ENCODE measurements at regions not wholly inside any gene's neighbourhood (a gene's known extent, or its start where the extent isn't known, plus 50 kb on each side); places are given as distances from the start of the nearest gene placed in this dataset.

- no peak for TF ChIP-seq CTCF (conservative IDR thresholded peaks at IDR 0.05; ENCODE audit: low read depth in 2 of 2)
- TF ChIP-seq EZH2phosphoT487 (IDR thresholded peaks at IDR 0.05; ENCODE audit: unreplicated experiment), result no peak
- no peak for TF ChIP-seq STAT1 (IDR thresholded peaks at IDR 0.05; ENCODE audit: unreplicated experiment)
Observed at GRCh38 chr13:97724450-97724849, 229.0 kb upstream of the IPO5 start (continued).

- H3K79me2 ChIP-seq (replicated peaks; ENCODE audit: insufficient read depth), result no peaks in the 10 kb centered on the region
- H3K36me3 Mint-ChIP-seq (ENCODE audit: low read depth), result peaks cover 8% of the 10 kb centered on the region; the same call in 2 of the 3 replicates
- H3K9me3 Mint-ChIP-seq, result peaks cover 22% of the 10 kb centered on the region
- no peaks in the 10 kb centered on the region for H3F3A ChIP-seq (replicated peaks; ENCODE audit: low read depth)
- H3K9me2 ChIP-seq (ENCODE audit: insufficient read depth), result 0 out of 2 replicates have a peak, but pooled peaks cover 3% of the 10 kb centered on the region
- no peak overlapping the region for H3K4me3 ChIP-seq
- H3K4me3 Mint-ChIP-seq, result no peak overlapping the region
- no peaks in the 10 kb centered on the region for H4K20me1 ChIP-seq (replicated peaks; ENCODE audit: insufficient read depth)
- H3K4me1 Mint-ChIP-seq, result no peaks in the 10 kb centered on the region
- peaks cover 6% of the 10 kb centered on the region for H3K27me3 Mint-ChIP-seq (ENCODE audit: insufficient read depth, low read depth, poor library complexity)
- H3K27me3 ChIP-seq (ENCODE audit: insufficient read depth), result no peaks in the 10 kb centered on the region
- no peak overlapping the region for H3K27ac ChIP-seq (ENCODE audit: low read depth)
- H3K4me1 ChIP-seq (ENCODE audit: insufficient read depth), result no peaks in the 10 kb centered on the region
- H2AFZ ChIP-seq, result no peak overlapping the region
- no peak overlapping the region for H3K27ac Mint-ChIP-seq
- no peak for ATAC-seq
- no peak for DNase-seq (ENCODE audit: low spot score)
- H3K4me2 ChIP-seq, result no peak overlapping the region
- no peaks in the 10 kb centered on the region for H3K36me3 ChIP-seq (ENCODE audit: insufficient read depth)
- TF ChIP-seq EZH2 (IDR thresholded peaks at IDR 0.05; ENCODE audit: low read depth, unreplicated experiment), result no peak
- no peak for TF ChIP-seq ETS1 (IDR thresholded peaks at IDR 0.05)
- no peak for TF ChIP-seq JUNB (IDR thresholded peaks at IDR 0.05; ENCODE audit: unreplicated experiment)
- no peak for TF ChIP-seq STAT1 (IDR thresholded peaks at IDR 0.05; ENCODE audit: unreplicated experiment)
- TF ChIP-seq ZNF114 (CRISPR knock-in tag; IDR thresholded peaks at IDR 0.05), result no peak
- no peak for TF ChIP-seq NANOG (IDR thresholded peaks at IDR 0.05; ENCODE audit: borderline replicate concordance)
- TF ChIP-seq POLR2AphosphoS5 (IDR thresholded peaks at IDR 0.05; ENCODE audit: low read depth), result no peak
- no peak for TF ChIP-seq CTCF (conservative IDR thresholded peaks at IDR 0.05; ENCODE audit: low read depth in 2 of 2)
- no peak for TF ChIP-seq ZNF331 (CRISPR knock-in tag; IDR thresholded peaks at IDR 0.05; ENCODE audit: low read depth)
- TF ChIP-seq EZH2phosphoT487 (IDR thresholded peaks at IDR 0.05; ENCODE audit: unreplicated experiment), result no peak
- TF ChIP-seq ZNF462 (CRISPR knock-in tag; IDR thresholded peaks at IDR 0.05), result no peak
- TF ChIP-seq CREB1 (CRISPR knock-in tag; IDR thresholded peaks at IDR 0.05; ENCODE audit: low read depth), result no peak
Observed at GRCh38 chr13:97726664-97727280, 226.7 kb upstream of the IPO5 start.
